ENCODE measurements at regions not wholly inside any gene's neighbourhood (a gene's known extent, or its start where the extent isn't known, plus 50 kb on each side); places are given as distances from the start of the nearest gene placed in this dataset.
"Not testable (repeated sequence)": the region's sequence is repeated elsewhere in the genome, so short reads cannot be mapped to it uniquely, and the experiment has no call there.

DNA sequence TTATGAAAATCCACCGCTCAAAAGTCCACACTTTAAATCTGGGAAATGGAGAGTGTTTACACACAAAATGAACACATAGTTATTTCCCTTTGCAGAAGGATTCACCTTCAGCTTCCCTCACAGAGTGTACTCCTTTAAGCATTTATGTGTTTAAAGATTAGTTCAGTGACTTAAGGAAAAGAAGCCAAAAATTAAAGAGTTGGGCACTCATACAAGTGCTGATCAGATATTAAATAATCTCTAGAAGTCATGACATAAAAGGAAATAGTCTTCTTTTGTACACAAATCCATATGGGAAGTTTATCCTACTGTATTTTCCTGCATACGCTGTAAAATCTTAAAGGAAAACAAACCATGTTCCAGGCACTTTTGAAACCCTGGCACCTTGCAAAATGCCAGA, 174.2 kb downstream of the LNPK start:
- no peak for DNase-seq

DNA sequence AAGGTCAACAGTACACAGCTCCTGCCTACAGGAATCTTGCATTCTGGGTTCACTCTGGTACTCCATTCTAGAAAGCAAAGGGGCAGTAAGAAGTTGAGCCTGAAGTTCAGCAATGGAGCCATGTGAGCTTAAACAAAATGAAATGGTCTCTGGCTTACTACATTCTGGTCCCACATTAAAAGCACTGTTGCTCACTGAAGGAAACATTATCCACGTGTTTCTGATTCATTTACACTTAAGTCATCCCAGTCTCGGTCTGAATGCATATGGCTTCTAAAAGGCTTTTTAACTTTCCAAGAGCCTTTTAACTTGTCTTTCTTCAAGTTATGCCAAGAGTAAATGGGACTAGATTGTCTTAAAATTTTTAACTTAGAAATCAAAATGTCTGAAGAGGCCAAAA, 177.8 kb downstream of the LNPK start:
- DNase-seq: no peak

DNA sequence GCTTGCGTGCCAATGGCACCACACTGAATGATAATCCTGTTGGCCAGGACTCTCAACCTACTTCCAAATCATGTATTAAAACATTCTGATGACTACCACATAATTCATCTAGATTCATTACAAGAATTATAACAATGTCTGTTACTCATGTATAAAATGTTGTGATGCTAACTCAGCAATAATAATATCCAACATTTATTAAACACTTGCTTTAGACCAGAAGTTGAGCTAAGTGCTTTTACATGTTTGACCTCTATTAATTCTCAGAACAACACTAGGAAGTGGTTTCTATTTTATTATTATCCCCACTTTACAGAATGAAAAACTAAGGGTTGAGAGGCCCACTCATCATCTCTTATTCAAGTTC, 178.4 kb downstream of the LNPK start:
- DNase-seq: no peak

DNA sequence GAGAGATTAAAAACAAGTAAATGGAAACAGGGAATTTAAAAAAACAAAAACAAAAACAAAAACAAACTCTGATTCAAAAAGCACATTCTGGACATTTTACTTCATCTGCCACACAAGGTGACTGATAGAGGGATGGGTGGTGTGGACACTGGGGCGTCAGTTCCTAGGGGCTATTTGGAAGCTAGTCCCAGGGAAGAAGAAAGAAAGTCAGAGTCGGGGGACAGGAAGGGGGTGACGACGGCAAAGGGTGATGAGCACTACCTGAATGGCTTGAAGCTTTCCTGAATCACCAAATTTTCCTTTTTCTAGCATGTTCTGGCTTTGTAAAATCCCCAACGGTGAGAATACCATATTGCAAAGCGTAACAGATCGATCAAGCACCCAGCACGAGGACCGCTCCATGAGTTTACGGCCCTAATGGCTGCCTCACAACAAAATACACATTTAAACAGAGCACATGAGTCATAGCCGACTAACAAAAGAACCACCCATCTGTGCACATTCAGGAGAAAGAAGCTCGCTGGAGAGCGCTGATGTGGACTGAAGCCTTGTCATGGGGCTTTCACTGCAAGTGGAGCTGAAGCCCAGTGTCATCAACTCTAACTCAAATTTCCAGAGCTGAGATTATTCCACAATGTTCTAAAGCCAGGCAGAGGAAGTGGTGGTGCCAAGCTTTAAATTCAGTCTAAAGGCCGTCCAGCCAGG, 178.9 kb downstream of the LNPK start:
- no peak for DNase-seq

DNA sequence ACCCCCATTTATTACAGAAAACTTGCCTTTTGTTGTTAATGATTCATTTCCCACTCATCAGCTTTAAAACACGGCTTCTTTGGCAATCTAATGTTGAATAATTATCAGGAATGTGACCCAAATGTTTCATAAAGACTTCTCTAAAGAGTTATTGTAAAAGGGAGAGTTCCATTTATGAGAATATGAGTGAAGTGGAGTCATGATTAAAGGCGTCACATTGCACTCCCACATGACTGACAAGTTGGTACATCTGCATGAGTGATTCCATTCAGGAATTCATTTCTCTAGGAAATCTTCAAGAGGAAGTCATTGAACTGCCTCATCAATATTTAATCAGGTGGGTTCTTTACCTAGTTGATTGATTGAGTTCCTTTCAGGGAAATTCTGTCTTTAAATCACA, 184.8 kb downstream of the LNPK start:
- DNase-seq: no peak

DNA sequence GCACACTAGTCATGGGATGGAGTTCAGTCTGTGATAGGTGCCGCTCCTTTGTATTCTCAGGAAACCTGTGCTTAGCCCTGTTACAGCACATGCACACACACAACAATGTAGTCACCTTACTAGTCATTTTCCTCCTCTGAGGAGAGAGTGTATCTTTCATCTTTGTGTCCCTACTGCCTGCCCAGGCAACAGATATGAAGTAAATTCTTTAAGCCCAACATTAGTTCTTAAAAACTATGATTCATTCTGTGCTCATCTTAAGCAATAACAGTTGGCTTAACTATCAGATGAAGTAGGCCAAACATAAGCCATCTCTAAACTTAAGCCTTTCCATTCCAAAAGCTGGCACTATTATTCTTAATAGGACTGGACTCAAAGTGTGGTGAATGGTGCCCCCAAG, 186.5 kb downstream of the LNPK start:
- DNase-seq: no peak

DNA sequence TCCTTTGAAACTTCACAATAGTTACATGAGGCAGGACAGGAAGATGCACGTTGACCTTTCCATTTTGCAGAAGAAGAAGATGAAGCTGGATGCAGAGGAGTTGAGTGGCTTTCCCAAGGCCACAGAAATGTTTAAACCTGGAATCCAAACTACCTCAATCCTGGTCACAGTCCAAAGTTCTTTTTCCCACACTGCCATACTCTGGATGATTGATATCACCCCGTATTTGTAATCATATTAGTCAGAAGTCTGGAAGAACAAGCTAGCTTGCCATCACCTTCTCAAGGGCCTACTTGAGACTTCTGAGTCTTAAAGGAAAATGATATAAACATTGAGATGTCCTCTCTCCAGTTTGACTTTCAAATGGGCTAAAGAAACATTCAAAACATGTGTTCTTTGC, 190.1 kb downstream of the LNPK start:
- no peak for DNase-seq

DNA sequence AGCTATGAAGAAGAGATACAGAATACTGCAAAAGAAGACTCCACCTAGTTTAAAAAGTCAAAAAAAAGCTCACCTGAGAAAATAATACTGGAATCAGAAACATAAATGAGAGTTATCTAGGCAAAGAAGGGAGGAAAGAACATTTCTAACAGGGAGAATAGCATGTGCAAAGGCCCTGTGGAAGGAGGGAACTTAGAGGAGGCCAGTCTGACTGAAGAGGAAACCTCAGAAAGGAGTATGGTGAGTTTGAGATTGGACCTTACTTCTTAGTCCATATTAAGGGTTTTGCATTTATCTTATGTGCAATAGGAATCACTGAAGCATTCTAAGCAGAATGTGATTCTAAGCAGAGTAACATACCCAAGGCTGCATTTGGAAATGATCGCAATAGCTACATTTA, 193.2 kb downstream of the LNPK start:
- DNase-seq: no peak

DNA sequence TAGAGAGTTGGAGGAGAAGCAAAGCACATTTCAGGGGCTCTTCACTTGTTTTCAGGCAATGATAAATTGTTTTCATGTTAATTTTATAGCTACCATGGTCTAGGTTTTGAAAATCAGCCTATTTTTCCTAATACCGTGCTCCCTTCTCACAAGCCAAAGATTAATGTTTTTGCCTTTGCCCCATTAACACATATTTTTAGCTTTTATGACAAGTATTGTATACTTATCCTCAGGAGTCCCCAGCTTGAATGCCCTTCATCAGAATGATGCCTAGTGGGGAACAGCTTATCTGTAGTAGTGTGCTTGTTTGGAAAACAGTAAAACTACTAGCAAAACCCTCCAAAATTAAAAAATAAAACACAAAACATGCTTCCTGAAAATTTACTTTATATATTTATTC, 194.0 kb downstream of the LNPK start:
- DNase-seq: no peak

DNA sequence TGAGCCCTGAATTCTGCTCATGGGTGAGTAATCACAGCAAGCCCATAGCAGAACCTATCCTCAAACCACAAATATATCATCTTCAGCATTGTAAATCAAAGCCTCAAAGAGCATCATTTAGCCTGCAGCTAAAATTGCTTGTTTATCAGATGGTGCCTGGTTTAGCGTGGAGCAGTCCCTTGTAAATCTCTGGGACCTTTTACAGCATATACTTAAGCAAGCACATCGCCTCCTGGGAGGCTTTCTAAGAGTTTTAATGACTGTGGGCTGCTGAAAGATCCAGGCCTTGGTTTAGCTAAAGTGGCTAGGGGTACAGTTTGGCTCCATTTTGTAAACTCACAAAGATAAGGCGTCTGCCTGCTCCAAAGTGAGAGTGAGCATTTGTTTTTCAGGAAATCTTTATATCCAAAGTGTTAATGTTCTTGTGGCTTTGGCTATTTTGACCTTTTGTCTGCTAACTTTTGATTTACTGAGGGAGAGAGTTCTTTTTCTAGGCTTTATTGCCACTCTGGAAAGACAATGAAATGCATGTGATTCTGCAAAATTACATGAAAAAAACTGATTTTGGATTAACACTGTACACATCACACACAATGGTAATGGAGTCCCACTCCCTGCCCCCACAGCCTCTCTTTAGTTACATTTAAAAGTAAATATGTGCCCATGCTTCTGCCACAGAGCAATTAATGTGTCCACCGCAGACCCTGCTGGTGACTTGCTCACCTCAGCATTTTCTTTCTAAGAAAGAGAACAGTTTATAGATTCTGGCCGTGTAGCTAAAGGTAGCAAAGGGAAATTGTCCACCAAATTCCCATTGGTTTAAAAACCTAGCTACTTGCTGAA, 194.8 kb downstream of the LNPK start:
- DNase-seq: no peak

DNA sequence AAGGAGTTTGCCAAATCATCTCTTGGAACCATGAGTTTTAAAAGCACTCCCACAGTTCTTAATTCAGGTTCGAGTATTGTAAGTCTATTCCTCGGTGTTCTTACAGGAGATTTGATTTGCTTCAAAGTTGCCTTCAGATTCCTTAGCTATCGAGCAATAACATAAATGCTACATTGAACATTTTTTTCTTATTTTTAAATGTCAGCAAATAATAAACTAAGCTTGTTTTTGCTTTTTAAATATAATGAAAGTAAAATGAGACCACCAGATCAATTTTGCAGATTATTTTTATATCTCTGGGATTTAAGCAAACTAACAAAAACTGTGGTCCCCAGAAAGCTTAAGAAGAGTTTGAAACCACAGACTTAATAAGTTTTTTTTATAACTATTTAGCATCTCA, 195.5 kb downstream of the LNPK start:
- no peak for DNase-seq

DNA sequence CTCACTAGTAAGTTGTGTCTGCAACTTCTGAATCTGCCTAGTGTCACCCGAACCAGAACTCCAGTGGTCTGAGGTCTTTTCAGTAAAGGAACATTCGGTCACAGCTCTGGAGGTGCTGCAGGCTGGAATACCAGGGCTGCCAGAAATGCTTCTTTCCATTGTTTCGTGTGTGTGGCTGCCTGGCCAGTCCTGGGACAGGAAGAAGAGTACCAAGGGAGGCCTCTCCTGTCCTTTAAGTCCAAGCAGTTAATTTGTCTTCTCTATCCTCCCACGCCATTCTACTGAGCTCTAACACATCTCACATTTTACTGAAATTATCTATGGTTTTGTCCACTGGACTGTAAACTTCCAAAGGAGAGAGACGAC, 196.0 kb downstream of the LNPK start:
- no peak for DNase-seq

DNA sequence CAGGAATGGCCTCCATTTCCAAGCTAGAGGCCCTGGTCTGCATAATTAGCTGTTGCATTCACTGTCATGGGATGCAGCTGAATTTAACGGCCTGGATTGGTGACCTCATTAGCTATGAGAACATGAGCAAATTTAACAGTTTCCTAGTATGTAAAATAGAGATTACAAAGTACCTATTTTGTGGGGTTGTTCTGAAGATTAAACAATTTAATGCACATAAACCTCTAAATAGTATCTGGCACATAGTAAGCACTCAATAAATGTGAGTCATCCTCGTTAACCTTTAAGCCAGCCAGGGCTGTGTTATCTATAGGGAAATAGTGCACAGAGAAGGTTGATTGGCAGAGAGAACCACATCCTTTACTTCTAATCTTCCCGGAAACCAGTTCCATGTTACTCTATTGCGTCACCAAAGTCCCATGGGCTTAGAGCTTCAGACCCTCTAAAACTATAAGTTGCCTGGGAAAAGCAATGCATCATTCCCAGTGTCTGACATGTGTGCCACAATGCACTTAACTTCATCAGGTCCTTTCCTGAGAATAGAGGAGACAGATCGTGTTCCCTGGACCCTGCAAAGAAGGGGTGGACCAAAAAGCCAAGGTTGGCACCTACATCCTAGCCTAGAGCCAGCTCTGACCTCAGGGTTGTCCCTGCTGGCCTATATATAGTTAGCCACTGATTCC, 196.5 kb downstream of the LNPK start:
- no peak for DNase-seq

DNA sequence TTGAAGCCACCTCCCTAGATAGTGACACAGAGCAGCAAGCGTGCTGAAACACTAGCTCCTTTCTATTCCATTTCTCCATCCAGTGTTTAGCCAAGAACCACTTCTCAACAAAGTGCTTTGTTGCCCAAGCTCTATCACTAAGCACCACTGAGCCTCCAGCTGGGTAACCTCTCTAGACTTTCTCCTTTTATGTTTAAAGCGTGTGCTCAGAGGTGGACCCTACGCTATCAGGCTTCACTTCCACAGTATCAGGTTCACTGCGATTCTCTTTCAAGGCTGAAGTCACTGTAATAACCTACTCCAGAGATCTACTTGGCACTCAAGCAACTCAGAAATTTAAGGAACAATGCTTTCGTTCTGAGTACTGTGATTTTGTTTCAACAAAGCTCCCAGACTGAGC, 197.9 kb downstream of the LNPK start:
- DNase-seq: no peak

DNA sequence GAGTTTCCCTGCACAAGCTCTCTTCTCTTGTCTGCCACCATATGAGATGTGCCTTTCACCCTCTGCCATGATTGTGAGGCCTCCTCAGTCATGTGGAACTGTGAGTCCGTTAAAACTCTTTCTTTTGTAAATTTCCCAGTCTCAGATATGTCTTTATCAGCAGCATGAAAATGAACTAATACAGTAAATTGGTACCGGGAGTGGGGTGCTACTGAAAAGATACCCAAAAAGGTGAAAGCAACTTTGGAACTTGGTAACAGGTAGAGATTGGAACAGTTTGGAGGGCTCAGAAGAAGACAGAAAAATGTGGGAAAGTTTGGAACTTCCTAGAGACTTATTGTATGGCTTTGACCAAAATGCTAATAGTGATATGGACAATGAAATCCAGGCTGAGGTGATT, 205.6 kb downstream of the LNPK start:
- DNase-seq: not testable (repeated sequence)

DNA sequence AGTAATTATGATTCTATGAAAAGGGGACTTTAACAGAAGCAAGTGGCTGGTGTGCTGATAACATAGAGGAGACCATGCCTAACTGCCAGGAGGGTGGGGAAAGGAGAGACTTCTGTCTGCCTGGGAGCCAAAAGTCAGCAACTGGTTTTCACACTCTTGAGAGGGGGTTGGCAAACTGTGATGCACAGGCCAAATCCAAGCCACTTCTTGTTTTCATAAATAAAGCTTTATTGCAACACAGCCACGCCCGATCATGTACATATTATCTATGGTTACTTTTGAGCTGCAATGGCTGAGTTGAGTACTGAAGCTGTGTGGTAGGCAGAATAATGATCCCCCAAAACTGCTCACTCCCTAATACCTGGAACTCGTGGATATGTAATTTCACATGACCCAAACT, 208.4 kb downstream of the LNPK start:
- DNase-seq: no peak

DNA sequence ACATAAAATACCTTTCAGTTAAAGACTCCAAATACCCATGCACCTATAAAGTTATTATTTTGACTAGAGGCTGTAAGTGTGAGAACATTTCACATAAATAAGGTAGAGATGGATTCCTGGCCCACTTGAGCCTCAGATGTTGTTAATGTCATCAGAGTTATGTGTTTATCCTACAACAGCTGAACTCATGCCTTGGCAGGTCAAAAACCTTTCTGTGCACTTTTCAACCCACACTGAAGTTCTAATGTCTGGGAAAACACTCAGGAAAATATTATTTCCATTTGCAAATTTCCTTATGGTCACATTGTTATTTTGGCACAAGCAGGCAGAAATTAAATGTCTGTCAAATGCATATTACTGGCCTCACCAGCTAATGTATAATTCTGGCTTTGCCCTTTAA, 209.2 kb downstream of the LNPK start:
- no peak for DNase-seq

DNA sequence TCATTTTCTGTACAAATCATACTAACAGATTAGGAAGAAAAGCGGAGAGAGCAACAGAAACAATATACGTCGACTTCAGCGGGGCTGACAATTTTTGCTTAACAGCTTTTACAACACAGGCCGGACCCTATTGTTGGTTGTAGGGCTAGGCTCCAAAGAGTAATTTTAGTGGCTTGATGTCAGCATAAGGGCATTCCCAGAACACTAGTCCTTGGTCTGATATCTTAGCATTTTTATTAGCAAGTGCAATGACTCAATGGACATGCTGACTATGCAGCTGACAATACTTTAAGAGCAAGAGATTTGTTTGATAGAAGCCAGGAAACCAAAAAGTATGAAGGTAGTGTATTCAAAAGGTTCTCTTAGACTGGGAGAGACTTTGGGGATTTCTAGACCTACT, 209.9 kb downstream of the LNPK start:
- no peak for DNase-seq

DNA sequence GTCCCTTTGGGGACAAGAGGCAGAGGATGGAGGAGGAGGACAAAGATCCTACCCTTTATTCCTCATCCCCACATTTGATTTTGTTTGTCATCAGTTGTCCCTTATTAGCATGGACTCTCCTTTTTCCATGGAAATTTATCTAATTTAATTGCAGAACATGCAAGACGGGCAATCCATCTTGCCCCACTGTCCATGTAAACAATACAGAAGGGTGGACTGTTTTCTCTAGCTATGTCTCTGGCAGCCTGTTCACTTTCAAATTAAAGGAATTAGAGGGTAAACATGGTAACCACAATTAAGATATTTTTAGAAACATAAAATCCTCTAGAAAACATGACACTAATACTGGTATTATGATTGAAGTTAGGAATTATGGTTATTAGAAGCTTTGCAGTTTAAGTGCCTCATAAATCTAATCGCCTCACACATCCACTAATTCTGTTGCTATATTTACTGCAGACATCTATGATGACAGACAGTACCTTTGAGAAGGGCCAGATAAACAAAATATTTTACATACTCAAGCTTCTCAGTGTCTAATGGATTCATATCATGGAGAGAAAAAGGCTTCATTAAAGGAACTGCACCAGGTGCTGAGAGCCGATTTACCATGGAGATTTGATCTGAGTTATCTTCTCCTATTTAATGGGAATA, 215.5 kb downstream of the LNPK start:
- no peak for DNase-seq

DNA sequence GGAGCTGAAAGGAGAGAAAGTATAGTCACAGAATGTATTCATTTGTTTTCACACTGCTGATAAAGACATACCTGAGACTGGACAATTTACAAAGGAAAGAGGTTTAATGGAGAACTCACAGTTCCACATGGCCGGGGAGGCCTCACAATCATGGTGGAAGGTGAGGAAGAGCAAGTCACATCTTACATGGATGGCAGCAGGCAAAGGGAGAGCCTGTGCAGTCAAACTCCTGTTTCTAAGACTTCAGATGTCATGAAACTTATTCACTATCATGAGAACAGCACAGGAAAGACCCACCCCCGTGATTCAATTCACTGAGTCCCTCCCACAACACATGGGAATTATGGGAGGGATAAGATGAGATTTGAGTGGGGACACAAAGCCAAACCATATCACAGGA, 224.7 kb downstream of the LNPK start:
- DNase-seq: not testable (repeated sequence)

DNA sequence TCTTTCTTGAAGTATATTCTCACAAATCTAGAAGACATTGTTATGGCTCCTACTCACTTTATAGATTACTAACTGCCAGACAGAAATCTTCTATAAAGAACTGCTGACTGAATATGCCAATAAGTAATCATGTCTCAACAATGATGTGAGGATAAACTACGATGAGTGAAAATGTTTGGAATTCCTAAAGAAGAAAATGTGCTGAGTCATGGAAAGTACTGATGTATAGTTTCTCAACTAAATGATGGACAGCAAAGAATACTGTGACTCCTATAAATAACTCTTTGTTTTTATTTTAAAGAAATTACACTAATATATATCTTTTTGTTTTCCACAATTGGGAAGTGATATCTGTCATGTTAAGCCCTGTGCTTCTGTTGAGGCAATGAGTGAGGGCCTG, 232.9 kb downstream of the LNPK start:
- no peak for DNase-seq

DNA sequence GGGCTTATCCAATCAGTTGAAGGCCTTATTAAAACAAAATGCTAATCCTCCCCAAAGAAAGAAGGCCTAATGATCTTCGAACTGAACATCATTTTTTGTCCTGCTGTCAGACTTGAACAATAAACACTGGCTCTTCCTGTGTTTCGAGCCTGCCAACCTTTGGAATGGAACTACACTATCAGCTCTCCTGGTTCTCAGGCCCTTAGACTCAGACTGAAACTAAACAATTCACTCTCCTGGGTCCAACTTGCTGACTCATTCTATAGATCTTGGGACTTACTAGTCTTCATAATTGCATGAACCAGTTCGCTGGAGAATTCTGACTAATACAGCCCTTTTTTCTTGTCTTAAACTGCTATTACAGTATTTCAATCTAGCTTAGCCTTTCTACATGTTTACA, 235.2 kb downstream of the LNPK start:
- DNase-seq: no peak

DNA sequence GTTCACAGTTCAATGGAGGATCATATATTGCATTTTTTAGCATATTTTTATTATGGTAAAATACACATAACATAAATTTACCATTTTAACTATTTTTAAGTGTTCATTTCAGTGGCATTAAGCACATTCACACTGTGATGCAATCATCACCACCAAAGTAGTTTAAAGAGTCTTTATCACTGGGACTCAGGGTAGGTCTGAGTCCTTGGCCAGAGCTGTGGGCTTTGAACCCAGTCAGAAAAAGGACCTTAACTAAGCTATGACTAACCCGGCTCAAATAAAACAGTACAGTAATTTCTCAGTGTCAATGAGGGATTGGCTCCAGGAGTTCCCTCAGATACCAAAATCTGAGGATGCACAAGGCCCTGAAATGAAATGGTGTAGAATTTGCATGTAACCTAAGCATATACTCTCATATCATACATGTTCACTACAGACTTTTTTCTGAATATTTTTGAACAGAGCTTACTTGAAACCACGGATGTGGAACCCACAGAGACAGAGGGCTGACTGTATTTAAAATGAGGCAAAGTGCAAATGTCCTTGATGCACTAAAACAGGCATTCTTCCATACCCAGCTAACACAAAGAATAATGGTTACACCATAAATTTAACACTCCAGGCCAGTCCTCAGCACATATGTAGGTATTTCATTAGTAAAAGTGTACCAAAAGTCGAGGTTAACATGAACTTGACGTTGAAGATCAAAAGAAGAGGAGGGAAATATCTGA, 246.2 kb downstream of the LNPK start:
- DNase-seq: no peak
